K562 (cell line): ENCODE measurements at regions not wholly inside any gene's neighbourhood (a gene's known extent, or its start where the extent isn't known, plus 50 kb on each side); places are given as distances from the start of the nearest gene placed in this dataset.

Source experiments
- DIDO1 ChIP-seq: fragments of 450-650 bp; IDR thresholded peaks from 2 replicates; pipeline ENCODE4 v1.6.1; 2016; ENCODE audit warnings: low read depth, missing biosample characterization, missing genetic modification characterization
- FUS ChIP-seq: fragments of 200-400 bp; formaldehyde crosslinking; optimal IDR thresholded peaks from 2 replicates; pipeline ENCODE3; 2017; ENCODE audit warnings: low read depth, low read length
- TF ChIP-seq, protein P1 (sequence below): fragments of 450-650 bp; IDR thresholded peaks from 2 replicates; pipeline ENCODE4 v1.6.1; 2017; ENCODE audit warnings: mild to moderate bottlenecking, moderate library complexity
- TF ChIP-seq, protein P2 (sequence below): sonication (generic); formaldehyde crosslinking; IDR thresholded peaks from 2 replicates; pipeline ENCODE4 v1.8.1; 2023; ENCODE audit warnings: mild to moderate bottlenecking, missing genetic modification reagents

- TF ChIP-seq FUS = no peak
- TF ChIP-seq, protein P1, sequence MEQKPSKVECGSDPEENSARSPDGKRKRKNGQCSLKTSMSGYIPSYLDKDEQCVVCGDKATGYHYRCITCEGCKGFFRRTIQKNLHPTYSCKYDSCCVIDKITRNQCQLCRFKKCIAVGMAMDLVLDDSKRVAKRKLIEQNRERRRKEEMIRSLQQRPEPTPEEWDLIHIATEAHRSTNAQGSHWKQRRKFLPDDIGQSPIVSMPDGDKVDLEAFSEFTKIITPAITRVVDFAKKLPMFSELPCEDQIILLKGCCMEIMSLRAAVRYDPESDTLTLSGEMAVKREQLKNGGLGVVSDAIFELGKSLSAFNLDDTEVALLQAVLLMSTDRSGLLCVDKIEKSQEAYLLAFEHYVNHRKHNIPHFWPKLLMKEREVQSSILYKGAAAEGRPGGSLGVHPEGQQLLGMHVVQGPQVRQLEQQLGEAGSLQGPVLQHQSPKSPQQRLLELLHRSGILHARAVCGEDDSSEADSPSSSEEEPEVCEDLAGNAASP = no peak
- TF ChIP-seq, protein P2, sequence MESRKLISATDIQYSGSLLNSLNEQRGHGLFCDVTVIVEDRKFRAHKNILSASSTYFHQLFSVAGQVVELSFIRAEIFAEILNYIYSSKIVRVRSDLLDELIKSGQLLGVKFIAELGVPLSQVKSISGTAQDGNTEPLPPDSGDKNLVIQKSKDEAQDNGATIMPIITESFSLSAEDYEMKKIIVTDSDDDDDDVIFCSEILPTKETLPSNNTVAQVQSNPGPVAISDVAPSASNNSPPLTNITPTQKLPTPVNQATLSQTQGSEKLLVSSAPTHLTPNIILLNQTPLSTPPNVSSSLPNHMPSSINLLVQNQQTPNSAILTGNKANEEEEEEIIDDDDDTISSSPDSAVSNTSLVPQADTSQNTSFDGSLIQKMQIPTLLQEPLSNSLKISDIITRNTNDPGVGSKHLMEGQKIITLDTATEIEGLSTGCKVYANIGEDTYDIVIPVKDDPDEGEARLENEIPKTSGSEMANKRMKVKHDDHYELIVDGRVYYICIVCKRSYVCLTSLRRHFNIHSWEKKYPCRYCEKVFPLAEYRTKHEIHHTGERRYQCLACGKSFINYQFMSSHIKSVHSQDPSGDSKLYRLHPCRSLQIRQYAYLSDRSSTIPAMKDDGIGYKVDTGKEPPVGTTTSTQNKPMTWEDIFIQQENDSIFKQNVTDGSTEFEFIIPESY (CRISPR knock-in tag) = no peak
- no peak for TF ChIP-seq DIDO1
Observed at GRCh38 chr14:106276326-106277267, 750.2 kb downstream of the TMEM121 start.
